C4-2B (cell line): ENCODE measurements at regions not wholly inside any gene's neighbourhood (a gene's known extent, or its start where the extent isn't known, plus 50 kb on each side); places are given as distances from the start of the nearest gene placed in this dataset.

Experiments used
- CTCF ChIP-seq: fragments of 450-650 bp; conservative IDR thresholded peaks from 2 replicates; pipeline ENCODE4 v1.5.1; 2017; ENCODE audit warnings: mild to moderate bottlenecking
- ZFX ChIP-seq: fragments of 450-650 bp; IDR thresholded peaks from 2 replicates; pipeline ENCODE4 v1.6.1; 2017

DNA sequence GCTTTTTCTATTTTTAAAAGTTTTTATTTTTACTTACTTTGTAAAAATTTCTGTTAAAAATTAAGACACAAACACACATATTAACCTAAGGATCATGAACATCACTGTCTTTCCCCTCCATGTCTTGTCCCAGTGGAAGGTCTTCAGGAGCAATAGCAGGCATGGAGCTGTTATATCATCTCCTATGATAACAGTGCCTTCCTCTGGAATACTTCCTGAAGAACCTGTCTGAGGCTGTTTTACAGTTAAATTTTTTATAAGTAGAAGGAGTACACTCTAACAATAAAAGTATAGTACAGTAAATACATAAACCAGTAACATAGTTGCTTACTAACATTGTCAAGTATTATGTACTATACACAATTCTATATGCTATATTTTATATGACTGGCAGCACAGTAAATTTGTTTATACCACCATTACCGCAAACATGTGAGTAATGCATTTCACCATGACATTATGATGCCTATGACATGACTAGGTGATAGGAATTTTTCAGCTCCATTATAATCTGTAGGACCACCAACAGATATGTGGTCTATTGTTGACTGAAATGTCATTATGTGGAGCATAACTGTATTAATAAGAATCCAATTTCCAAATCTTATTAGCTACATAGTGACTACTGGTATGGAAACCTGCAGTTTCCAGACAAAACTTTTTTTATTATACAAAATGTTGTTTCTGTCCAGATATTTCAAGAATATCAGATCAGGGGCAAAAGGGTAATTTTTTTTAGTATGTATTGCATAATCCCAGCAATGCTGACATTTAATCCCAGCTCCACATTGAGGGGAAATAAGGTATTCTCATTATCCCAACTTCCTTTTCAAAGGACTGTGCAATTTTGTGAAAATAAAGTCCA is 337.2 kb upstream of the SLC39A10 start:
- no peak for TF ChIP-seq CTCF
- TF ChIP-seq ZFX = no peak
